ENCODE measurements at regions not wholly inside any gene's neighbourhood (a gene's known extent, or its start where the extent isn't known, plus 50 kb on each side); places are given as distances from the start of the nearest gene placed in this dataset.

DNA sequence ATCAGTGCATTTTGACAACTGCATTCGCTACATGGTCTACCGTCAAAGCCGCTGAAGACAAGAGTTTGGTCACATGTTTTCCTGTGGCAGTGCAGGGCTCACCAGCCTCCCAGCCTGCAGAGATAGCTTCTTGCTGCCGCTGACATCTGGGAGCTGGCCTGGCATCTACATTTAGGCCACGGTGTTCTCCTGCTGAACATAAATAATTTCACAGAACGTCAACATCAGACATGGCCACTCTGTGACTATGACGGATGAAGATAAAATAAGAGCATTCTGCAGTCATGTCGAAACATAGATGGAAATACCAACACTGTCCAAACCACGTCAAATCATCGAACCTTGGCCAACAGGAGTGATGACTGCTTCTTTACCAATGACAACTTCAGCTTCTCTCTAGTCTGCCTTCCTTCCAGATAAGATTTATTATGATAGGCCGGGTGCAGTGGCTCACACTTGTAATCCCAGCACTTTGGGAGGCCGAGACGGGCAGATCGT lies 91.2 kb downstream of the TNFAIP2 start:
- TF ChIP-seq FEZF1 (tag by site-specific recombination; IDR thresholded peaks at IDR 0.05) (no peak), CTCF (tag by site-specific recombination; IDR thresholded peaks at IDR 0.05) (no peak), ZNF549 (tag by site-specific recombination; IDR thresholded peaks at IDR 0.05) (no peak)
- TF ChIP-seq, protein P1, sequence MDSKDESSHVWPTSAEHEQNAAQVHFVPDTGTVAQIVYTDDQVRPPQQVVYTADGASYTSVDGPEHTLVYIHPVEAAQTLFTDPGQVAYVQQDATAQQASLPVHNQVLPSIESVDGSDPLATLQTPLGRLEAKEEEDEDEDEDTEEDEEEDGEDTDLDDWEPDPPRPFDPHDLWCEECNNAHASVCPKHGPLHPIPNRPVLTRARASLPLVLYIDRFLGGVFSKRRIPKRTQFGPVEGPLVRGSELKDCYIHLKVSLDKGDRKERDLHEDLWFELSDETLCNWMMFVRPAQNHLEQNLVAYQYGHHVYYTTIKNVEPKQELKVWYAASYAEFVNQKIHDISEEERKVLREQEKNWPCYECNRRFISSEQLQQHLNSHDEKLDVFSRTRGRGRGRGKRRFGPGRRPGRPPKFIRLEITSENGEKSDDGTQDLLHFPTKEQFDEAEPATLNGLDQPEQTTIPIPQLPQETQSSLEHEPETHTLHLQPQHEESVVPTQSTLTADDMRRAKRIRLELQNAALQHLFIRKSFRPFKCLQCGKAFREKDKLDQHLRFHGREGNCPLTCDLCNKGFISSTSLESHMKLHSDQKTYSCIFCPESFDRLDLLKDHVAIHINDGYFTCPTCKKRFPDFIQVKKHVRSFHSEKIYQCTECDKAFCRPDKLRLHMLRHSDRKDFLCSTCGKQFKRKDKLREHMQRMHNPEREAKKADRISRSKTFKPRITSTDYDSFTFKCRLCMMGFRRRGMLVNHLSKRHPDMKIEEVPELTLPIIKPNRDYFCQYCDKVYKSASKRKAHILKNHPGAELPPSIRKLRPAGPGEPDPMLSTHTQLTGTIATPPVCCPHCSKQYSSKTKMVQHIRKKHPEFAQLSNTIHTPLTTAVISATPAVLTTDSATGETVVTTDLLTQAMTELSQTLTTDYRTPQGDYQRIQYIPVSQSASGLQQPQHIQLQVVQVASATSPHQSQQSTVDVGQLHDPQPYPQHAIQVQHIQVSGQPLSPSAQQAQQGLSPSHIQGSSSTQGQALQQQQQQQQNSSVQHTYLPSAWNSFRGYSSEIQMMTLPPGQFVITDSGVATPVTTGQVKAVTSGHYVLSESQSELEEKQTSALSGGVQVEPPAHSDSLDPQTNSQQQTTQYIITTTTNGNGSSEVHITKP (tag by site-specific recombination; IDR thresholded peaks at IDR 0.05) = no peak

All from HEK293 (cell line).